ENCODE measurements at regions not wholly inside any gene's neighbourhood (a gene's known extent, or its start where the extent isn't known, plus 50 kb on each side); places are given as distances from the start of the nearest gene placed in this dataset.

DNA sequence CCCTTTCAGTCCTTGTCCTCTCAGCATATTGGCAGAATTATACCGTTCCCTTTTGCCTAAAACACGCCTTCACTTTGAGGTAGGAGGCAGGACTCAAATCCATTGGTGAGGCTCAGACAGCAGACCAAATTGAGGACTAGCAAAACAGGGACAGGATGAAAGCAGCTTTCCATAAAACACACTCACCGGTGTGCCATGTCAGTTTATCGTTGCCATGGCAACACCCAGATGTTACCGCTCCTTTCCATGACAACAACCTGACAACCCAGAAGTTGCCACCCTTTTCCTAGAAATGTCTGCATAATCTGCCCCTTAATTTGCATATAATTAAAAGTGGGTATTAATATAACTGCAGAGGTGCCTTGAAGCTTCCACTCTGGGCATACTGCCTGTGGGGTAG lies 730.4 kb downstream of the METTL4 start:
- peaks cover 5% of the 10 kb centered on the region for H3K9me3 Mint-ChIP-seq (ENCODE audit: unreplicated experiment)
- peaks cover 3% of the 10 kb centered on the region for H3K27me3 Mint-ChIP-seq (ENCODE audit: insufficient read depth, unreplicated experiment)
- H3K4me3 Mint-ChIP-seq (ENCODE audit: unreplicated experiment) = no peak overlapping the region
- Histone ChIP-seq H3K4me3 (ENCODE audit: low read depth, low read length) (no peak overlapping the region), H3K27me3 (replicated peaks; ENCODE audit: control insufficient read depth, insufficient read depth, low read length) (no peaks in the 10 kb centered on the region), H3K4me1 (no peaks in the 10 kb centered on the region), H3K9me3 (peaks cover 2% of the 10 kb centered on the region; the same call in 1 of the 2 replicates), H3K36me3 (ENCODE audit: control insufficient read depth, insufficient read depth, low read length) (no peaks in the 10 kb centered on the region)
- intact Hi-C loops (cut with micrococcal nuclease; ENCODE audit: unreplicated experiment) = no loop called here
- no TSS peak for BruUV-seq (replicated peaks)
- no peaks in the 10 kb centered on the region for H3K36me3 Mint-ChIP-seq (ENCODE audit: insufficient read depth, unreplicated experiment)
- TF ChIP-seq, protein P1, sequence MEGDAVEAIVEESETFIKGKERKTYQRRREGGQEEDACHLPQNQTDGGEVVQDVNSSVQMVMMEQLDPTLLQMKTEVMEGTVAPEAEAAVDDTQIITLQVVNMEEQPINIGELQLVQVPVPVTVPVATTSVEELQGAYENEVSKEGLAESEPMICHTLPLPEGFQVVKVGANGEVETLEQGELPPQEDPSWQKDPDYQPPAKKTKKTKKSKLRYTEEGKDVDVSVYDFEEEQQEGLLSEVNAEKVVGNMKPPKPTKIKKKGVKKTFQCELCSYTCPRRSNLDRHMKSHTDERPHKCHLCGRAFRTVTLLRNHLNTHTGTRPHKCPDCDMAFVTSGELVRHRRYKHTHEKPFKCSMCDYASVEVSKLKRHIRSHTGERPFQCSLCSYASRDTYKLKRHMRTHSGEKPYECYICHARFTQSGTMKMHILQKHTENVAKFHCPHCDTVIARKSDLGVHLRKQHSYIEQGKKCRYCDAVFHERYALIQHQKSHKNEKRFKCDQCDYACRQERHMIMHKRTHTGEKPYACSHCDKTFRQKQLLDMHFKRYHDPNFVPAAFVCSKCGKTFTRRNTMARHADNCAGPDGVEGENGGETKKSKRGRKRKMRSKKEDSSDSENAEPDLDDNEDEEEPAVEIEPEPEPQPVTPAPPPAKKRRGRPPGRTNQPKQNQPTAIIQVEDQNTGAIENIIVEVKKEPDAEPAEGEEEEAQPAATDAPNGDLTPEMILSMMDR (IDR thresholded peaks at IDR 0.05; ENCODE audit: insufficient read depth in 1 of 2, low read depth in 1 of 2, low read length in 1 of 2, severe bottlenecking in 1 of 2, unreplicated experiment in 1 of 2) = no peak
- POLR2A ChIA-PET = no interaction called here
- no peak overlapping the region for H3K27ac Mint-ChIP-seq (ENCODE audit: unreplicated experiment)
- no peaks in the 10 kb centered on the region for H3K4me1 Mint-ChIP-seq (ENCODE audit: low read depth, unreplicated experiment)
- CTCF ChIA-PET = no interaction called here
- DNase-seq = no peak

DNA sequence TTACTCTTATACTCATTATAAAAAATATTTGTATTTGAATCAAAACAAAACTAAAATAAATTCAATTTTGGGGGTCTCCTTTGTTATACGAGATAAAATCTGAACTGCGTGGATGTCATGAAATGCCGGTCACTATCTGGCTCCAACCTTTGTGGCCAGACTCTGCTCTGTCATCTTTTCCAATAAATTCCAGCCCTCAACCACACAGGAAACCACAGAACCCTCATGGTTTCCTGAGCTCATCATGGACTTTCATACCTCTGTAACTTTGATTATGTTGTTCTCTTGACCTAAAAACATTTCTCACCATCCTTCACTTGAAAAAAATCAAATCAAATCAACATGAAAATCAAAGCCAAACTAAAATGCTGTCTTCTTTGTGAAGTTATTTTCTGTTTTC lies 724.7 kb downstream of the METTL4 start:
- Mint-ChIP-seq H3K4me3 (ENCODE audit: unreplicated experiment) (no peak overlapping the region), H3K36me3 (ENCODE audit: insufficient read depth, unreplicated experiment) (no peaks in the 10 kb centered on the region), H3K27me3 (ENCODE audit: insufficient read depth, unreplicated experiment) (no peaks in the 10 kb centered on the region), H3K27ac (ENCODE audit: unreplicated experiment) (no peak overlapping the region), H3K9me3 (ENCODE audit: unreplicated experiment) (no peaks in the 10 kb centered on the region), H3K4me1 (ENCODE audit: low read depth, unreplicated experiment) (no peaks in the 10 kb centered on the region)
- no peak for DNase-seq
- POLR2A ChIA-PET = no interaction called here
- intact Hi-C loops (cut with micrococcal nuclease; ENCODE audit: unreplicated experiment) = no loop called here
- H3K9me3 ChIP-seq = no peaks in the 10 kb centered on the region
- H3K36me3 ChIP-seq (ENCODE audit: control insufficient read depth, insufficient read depth, low read length) = no peaks in the 10 kb centered on the region
- TF ChIP-seq, protein P1 (IDR thresholded peaks at IDR 0.05; ENCODE audit: insufficient read depth in 1 of 2, low read depth in 1 of 2, low read length in 1 of 2, severe bottlenecking in 1 of 2, unreplicated experiment in 1 of 2) = no peak
- CTCF ChIA-PET = no interaction called here
- H3K4me1 ChIP-seq = no peaks in the 10 kb centered on the region
- no peak overlapping the region for H3K4me3 ChIP-seq (ENCODE audit: low read depth, low read length)
- H3K27me3 ChIP-seq (replicated peaks; ENCODE audit: control insufficient read depth, insufficient read depth, low read length) = no peaks in the 10 kb centered on the region
- BruUV-seq (replicated peaks) = no TSS peak

DNA sequence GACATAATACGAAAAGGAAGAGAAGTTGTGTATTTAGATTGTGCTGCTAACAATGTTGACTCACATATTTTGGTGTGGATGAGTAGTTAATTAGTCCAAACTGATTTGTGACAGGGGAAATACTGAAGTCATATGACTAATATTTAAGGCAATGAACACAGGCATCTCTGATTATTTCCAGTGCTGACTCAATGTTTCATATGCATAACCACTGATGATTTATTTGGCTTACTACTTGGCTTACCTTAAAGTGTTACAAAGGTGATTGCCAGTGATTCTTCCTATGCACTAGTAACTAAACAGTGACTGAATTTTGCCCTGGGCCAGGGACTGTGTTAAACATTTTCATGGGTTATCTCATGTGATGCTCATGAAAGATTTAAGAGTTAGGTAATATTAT lies 722.6 kb downstream of the METTL4 start:
- H3K4me1 Mint-ChIP-seq (ENCODE audit: low read depth, unreplicated experiment) = no peaks in the 10 kb centered on the region
- TF ChIP-seq, protein P1 (IDR thresholded peaks at IDR 0.05; ENCODE audit: insufficient read depth in 1 of 2, low read depth in 1 of 2, low read length in 1 of 2, severe bottlenecking in 1 of 2, unreplicated experiment in 1 of 2) = no peak
- intact Hi-C loops (cut with micrococcal nuclease; ENCODE audit: unreplicated experiment) = no loop called here
- POLR2A ChIA-PET = no interaction called here
- Histone ChIP-seq H3K4me3 (ENCODE audit: low read depth, low read length) (no peak overlapping the region), H3K27me3 (replicated peaks; ENCODE audit: control insufficient read depth, insufficient read depth, low read length) (no peaks in the 10 kb centered on the region), H3K9me3 (no peaks in the 10 kb centered on the region), H3K36me3 (ENCODE audit: control insufficient read depth, insufficient read depth, low read length) (no peaks in the 10 kb centered on the region), H3K4me1 (no peaks in the 10 kb centered on the region)
- DNase-seq = no peak
- no peaks in the 10 kb centered on the region for H3K36me3 Mint-ChIP-seq (ENCODE audit: insufficient read depth, unreplicated experiment)
- H3K9me3 Mint-ChIP-seq (ENCODE audit: unreplicated experiment) = no peaks in the 10 kb centered on the region
- no peak overlapping the region for H3K27ac Mint-ChIP-seq (ENCODE audit: unreplicated experiment)
- no peaks in the 10 kb centered on the region for H3K27me3 Mint-ChIP-seq (ENCODE audit: insufficient read depth, unreplicated experiment)
- no peak overlapping the region for H3K4me3 Mint-ChIP-seq (ENCODE audit: unreplicated experiment)
- no TSS peak for BruUV-seq (replicated peaks)
- CTCF ChIA-PET = no interaction called here

All from Caco-2 (cell line).